Neural cell (in vitro differentiated cells): ENCODE measurements at regions not wholly inside any gene's neighbourhood (a gene's known extent, or its start where the extent isn't known, plus 50 kb on each side); places are given as distances from the start of the nearest gene placed in this dataset.

ENCODE experiments used
- H2AFZ ChIP-seq: fragments of 200-600, 300-800 bp; sonication (generic), shearing (Covaris generic); 2 replicates; pipeline ENCODE4 v1.6.0; 2014; ENCODE audit warnings: low read depth, mild to moderate bottlenecking, antibody characterized with exemption, low read length, moderate library complexity
- H3F3A ChIP-seq: fragments of 200-600 bp; shearing (Covaris generic); 2 replicates; pipeline ENCODE4 v1.6.1; 2016; ENCODE audit warnings: mild to moderate bottlenecking, moderate library complexity, mixed read lengths, antibody characterized with exemption, low read length; ENCODE audit not compliant: insufficient read depth, poor library complexity, severe bottlenecking
- H3K27ac ChIP-seq: fragments of 200-600, 300-800 bp; sonication (generic), shearing (Covaris generic); 2 replicates; pipeline ENCODE4 v1.5.1; 2014; ENCODE audit warnings: mild to moderate bottlenecking, low read length, moderate library complexity
- H3K27me3 ChIP-seq: fragments of 300-800, 200-600 bp; sonication (generic), shearing (Covaris generic); 2 replicates; pipeline ENCODE4 v1.6.0; 2014; ENCODE audit warnings: mild to moderate bottlenecking, low read depth, low read length, moderate library complexity; ENCODE audit not compliant: insufficient read depth
- H3K36me3 ChIP-seq: fragments of 300-800, 200-600 bp; sonication (generic), shearing (Covaris generic); 2 replicates; pipeline ENCODE4 v1.5.1; 2014; ENCODE audit warnings: mild to moderate bottlenecking, antibody characterized with exemption, low read length, moderate library complexity; ENCODE audit not compliant: insufficient read depth
- H3K4me2 ChIP-seq: fragments of 300-800, 200-600 bp; sonication (generic), shearing (Covaris generic); 2 replicates; pipeline ENCODE4 v1.6.0; 2014; ENCODE audit warnings: mild to moderate bottlenecking, low read length
- H3K4me3 ChIP-seq: fragments of 300-800, 200-600 bp; sonication (generic), shearing (Covaris generic); 2 replicates; pipeline ENCODE4 v1.5.1; 2014; ENCODE audit warnings: mild to moderate bottlenecking, low read length, moderate library complexity
- H3K79me2 ChIP-seq: fragments of 200-600 bp; shearing (Covaris generic); replicated peaks from 2 replicates; pipeline ENCODE4 v1.6.0; 2014; ENCODE audit warnings: mild to moderate bottlenecking, low read length, moderate library complexity; ENCODE audit not compliant: insufficient read depth
- H3K9ac ChIP-seq: fragments of 300-800, 200-600 bp; sonication (generic), shearing (Covaris generic); 2 replicates; pipeline ENCODE4 v1.6.1; 2016; ENCODE audit warnings: mild to moderate bottlenecking, low read length, mixed read lengths
- H3K9me2 ChIP-seq: fragments of 200-600 bp; shearing (Covaris generic); 2 replicates; pipeline ENCODE4 v1.6.1; 2016; ENCODE audit warnings: mild to moderate bottlenecking, low read length, mixed read lengths; ENCODE audit not compliant: insufficient read depth
- H3K9me3 ChIP-seq: fragments of 200-600, 300-800 bp; sonication (generic), shearing (Covaris generic); 2 replicates; pipeline ENCODE4 v1.6.1; 2016; ENCODE audit warnings: mild to moderate bottlenecking, mixed run types, low read length, moderate library complexity, mixed read lengths
- H4K20me1 ChIP-seq: fragments of 200-600 bp; shearing (Covaris generic); 2 replicates; pipeline ENCODE4 v1.6.1; 2016; ENCODE audit warnings: mild to moderate bottlenecking, mixed run types; ENCODE audit not compliant: insufficient read depth
- CTCF ChIP-seq: fragments of 450-650 bp; IDR thresholded peaks from 2 replicates; pipeline ENCODE4 v1.5.1; 2014; ENCODE audit warnings: antibody characterized with exemption, mild to moderate bottlenecking, moderate library complexity; ENCODE audit not compliant: poor library complexity, severe bottlenecking
- EP300 ChIP-seq: fragments of 450-650 bp; conservative IDR thresholded peaks from 2 replicates; pipeline ENCODE4 v1.6.1; 2014; ENCODE audit warnings: antibody characterized with exemption, mild to moderate bottlenecking, moderate library complexity; ENCODE audit not compliant: poor library complexity, severe bottlenecking
- EZH2 ChIP-seq: fragments of 200-600, 300-800 bp; shearing (Covaris generic), sonication (generic); IDR thresholded peaks from 2 replicates; pipeline ENCODE4 v1.6.1; 2014; ENCODE audit warnings: antibody characterized with exemption, low read length, borderline replicate concordance, mild to moderate bottlenecking; ENCODE audit not compliant: insufficient read depth, poor library complexity, severe bottlenecking
- MXI1 ChIP-seq: fragments of 450-650 bp; conservative IDR thresholded peaks from 2 replicates; pipeline ENCODE4 v1.6.1; 2014; ENCODE audit warnings: antibody characterized with exemption, mild to moderate bottlenecking; ENCODE audit not compliant: poor library complexity, severe bottlenecking
- POLR2AphosphoS5 ChIP-seq: IDR thresholded peaks from 2 replicates; pipeline ENCODE4 v1.6.1; 2012
- RAD21 ChIP-seq: fragments of 450-650 bp; conservative IDR thresholded peaks from 2 replicates; pipeline ENCODE4 v1.6.1; 2014; ENCODE audit warnings: antibody characterized with exemption, mild to moderate bottlenecking, moderate library complexity
- REST ChIP-seq: IDR thresholded peaks from 2 replicates; pipeline ENCODE4 v1.6.1; 2012; ENCODE audit warnings: borderline replicate concordance
- SMC3 ChIP-seq: fragments of 450-650 bp; conservative IDR thresholded peaks from 2 replicates; pipeline ENCODE4 v1.6.1; 2014; ENCODE audit warnings: antibody characterized with exemption, mild to moderate bottlenecking, moderate library complexity; ENCODE audit not compliant: poor library complexity
- TAF1 ChIP-seq: IDR thresholded peaks from 2 replicates; pipeline ENCODE4 v1.6.1; 2012; ENCODE audit warnings: low read depth

GRCh38 chr1:216937491-216937890, 214.3 kb upstream of the ESRRG start:
- H2AFZ ChIP-seq = no peak overlapping the region
- H4K20me1 ChIP-seq = no peaks in the 10 kb centered on the region
- no peak overlapping the region for H3K4me2 ChIP-seq
- H3K27ac ChIP-seq = no peak overlapping the region
- H3F3A ChIP-seq = no peaks in the 10 kb centered on the region
- H3K9me3 ChIP-seq = no peaks in the 10 kb centered on the region
- no peak overlapping the region for H3K9ac ChIP-seq
- H3K9me2 ChIP-seq = no peaks in the 10 kb centered on the region
- H3K27me3 ChIP-seq = no peaks in the 10 kb centered on the region
- H3K36me3 ChIP-seq = no peaks in the 10 kb centered on the region
- TF ChIP-seq RAD21 (no peak), SMC3 (no peak), REST (no peak), EP300 (no peak), POLR2AphosphoS5 (no peak), EZH2 (no peak), TAF1 (no peak), MXI1 (no peak)
- H3K4me3 ChIP-seq = no peak overlapping the region
- H3K79me2 ChIP-seq = no peaks in the 10 kb centered on the region

- Histone ChIP-seq H3F3A (no peaks in the 10 kb centered on the region), H3K27me3 (no peaks in the 10 kb centered on the region), H3K4me2 (no peak overlapping the region), H4K20me1 (no peaks in the 10 kb centered on the region), H3K9me3 (no peaks in the 10 kb centered on the region), H2AFZ (no peak overlapping the region), H3K27ac (no peak overlapping the region), H3K9ac (no peak overlapping the region), H3K79me2 (no peaks in the 10 kb centered on the region), H3K36me3 (no peaks in the 10 kb centered on the region), H3K9me2 (no peaks in the 10 kb centered on the region), H3K4me3 (no peak overlapping the region)
- TF ChIP-seq RAD21 = no peak
- TF ChIP-seq MXI1 = no peak
- TF ChIP-seq CTCF = no peak
- TF ChIP-seq SMC3 = no peak
- no peak for TF ChIP-seq REST
- TF ChIP-seq POLR2AphosphoS5 = no peak
- TF ChIP-seq EZH2 = no peak
- TF ChIP-seq TAF1 = no peak
- no peak for TF ChIP-seq EP300
Measured at GRCh38 chr1:216936779-216937178, 213.6 kb upstream of the ESRRG start.
